ENCODE measurements at regions not wholly inside any gene's neighbourhood (a gene's known extent, or its start where the extent isn't known, plus 50 kb on each side); places are given as distances from the start of the nearest gene placed in this dataset.

DNA sequence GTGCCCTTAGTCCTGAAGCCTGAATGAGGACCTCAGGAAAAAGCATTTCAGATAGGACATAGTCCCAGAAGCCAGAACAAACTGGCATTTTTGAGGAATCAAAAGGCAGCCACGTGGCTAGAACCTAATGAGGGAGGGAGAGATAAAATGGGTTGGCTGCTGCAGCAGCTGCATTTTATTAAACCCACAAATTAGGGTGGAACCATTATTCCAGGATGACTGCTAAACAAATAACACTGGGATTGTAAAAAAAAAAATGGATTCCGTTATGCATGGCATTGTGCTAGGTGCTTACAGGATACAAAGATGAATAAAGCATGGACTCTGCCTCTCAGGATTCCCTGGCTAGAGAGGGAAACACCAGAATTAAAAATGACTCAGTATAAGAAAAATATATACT lies 141.5 kb downstream of the SATB1 start:
- TF ChIP-seq EZH2 (IDR thresholded peaks at IDR 0.05; ENCODE audit: low read depth, unreplicated experiment) (no peak), REST (IDR thresholded peaks at IDR 0.05; ENCODE audit: unreplicated experiment) (no peak), CTCF (conservative IDR thresholded peaks at IDR 0.05; ENCODE audit: low read depth in 2 of 2) (no peak), EZH2phosphoT487 (IDR thresholded peaks at IDR 0.05; ENCODE audit: unreplicated experiment) (no peak), STAT1 (IDR thresholded peaks at IDR 0.05; ENCODE audit: unreplicated experiment) (no peak), POLR2AphosphoS5 (IDR thresholded peaks at IDR 0.05; ENCODE audit: low read depth) (no peak), JUNB (IDR thresholded peaks at IDR 0.05; ENCODE audit: unreplicated experiment) (no peak), ZNF114 (CRISPR knock-in tag; IDR thresholded peaks at IDR 0.05) (no peak), CREB1 (CRISPR knock-in tag; IDR thresholded peaks at IDR 0.05; ENCODE audit: low read depth) (no peak), NANOG (IDR thresholded peaks at IDR 0.05; ENCODE audit: borderline replicate concordance) (no peak), ETS1 (IDR thresholded peaks at IDR 0.05) (no peak)
- TF ChIP-seq, protein P1, sequence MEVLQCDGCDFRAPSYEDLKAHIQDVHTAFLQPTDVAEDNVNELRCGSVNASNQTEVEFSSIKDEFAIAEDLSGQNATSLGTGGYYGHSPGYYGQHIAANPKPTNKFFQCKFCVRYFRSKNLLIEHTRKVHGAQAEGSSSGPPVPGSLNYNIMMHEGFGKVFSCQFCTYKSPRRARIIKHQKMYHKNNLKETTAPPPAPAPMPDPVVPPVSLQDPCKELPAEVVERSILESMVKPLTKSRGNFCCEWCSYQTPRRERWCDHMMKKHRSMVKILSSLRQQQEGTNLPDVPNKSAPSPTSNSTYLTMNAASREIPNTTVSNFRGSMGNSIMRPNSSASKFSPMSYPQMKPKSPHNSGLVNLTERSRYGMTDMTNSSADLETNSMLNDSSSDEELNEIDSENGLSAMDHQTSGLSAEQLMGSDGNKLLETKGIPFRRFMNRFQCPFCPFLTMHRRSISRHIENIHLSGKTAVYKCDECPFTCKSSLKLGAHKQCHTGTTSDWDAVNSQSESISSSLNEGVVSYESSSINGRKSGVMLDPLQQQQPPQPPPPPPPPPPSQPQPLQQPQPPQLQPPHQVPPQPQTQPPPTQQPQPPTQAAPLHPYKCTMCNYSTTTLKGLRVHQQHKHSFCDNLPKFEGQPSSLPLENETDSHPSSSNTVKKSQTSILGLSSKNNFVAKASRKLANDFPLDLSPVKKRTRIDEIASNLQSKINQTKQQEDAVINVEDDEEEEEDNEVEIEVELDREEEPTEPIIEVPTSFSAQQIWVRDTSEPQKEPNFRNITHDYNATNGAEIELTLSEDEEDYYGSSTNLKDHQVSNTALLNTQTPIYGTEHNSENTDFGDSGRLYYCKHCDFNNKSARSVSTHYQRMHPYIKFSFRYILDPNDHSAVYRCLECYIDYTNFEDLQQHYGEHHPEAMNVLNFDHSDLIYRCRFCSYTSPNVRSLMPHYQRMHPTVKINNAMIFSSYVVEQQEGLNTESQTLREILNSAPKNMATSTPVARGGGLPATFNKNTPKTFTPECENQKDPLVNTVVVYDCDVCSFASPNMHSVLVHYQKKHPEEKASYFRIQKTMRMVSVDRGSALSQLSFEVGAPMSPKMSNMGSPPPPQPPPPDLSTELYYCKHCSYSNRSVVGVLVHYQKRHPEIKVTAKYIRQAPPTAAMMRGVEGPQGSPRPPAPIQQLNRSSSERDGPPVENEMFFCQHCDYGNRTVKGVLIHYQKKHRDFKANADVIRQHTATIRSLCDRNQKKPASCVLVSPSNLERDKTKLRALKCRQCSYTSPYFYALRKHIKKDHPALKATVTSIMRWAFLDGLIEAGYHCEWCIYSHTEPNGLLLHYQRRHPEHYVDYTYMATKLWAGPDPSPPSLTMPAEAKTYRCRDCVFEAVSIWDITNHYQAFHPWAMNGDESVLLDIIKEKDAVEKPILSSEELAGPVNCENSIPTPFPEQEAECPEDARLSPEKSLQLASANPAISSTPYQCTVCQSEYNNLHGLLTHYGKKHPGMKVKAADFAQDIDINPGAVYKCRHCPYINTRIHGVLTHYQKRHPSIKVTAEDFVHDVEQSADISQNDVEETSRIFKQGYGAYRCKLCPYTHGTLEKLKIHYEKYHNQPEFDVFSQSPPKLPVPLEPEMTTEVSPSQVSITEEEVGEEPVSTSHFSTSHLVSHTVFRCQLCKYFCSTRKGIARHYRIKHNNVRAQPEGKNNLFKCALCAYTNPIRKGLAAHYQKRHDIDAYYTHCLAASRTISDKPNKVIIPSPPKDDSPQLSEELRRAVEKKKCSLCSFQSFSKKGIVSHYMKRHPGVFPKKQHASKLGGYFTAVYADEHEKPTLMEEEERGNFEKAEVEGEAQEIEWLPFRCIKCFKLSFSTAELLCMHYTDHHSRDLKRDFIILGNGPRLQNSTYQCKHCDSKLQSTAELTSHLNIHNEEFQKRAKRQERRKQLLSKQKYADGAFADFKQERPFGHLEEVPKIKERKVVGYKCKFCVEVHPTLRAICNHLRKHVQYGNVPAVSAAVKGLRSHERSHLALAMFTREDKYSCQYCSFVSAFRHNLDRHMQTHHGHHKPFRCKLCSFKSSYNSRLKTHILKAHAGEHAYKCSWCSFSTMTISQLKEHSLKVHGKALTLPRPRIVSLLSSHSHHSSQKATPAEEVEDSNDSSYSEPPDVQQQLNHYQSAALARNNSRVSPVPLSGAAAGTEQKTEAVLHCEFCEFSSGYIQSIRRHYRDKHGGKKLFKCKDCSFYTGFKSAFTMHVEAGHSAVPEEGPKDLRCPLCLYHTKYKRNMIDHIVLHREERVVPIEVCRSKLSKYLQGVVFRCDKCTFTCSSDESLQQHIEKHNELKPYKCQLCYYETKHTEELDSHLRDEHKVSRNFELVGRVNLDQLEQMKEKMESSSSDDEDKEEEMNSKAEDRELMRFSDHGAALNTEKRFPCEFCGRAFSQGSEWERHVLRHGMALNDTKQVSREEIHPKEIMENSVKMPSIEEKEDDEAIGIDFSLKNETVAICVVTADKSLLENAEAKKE (CRISPR knock-in tag; IDR thresholded peaks at IDR 0.05): no peak
